Cardiac muscle cell (in vitro differentiated cells and primary cell): ENCODE measurements at regions not wholly inside any gene's neighbourhood (a gene's known extent, or its start where the extent isn't known, plus 50 kb on each side); places are given as distances from the start of the nearest gene placed in this dataset.

ENCODE experiments used
- DNase-seq, 2 donors: peaks; one replicate each; pipeline versions ENCODE4 v3.0.0 to v3.0.0-alpha.2; 2010 to 2017; ENCODE audit warnings: low read depth in 1 of 2, low spot score in 1 of 2
- H3K27ac ChIP-seq: fragments of 200-600 bp; sonication (generic); 2 replicates; pipeline ENCODE4 v1.5.1; 2016
- H3K27me3 ChIP-seq: fragments of 200-600 bp; sonication (generic); 2 replicates; pipeline ENCODE4 v1.6.0; 2016; ENCODE audit warnings: control low read depth
- H3K36me3 ChIP-seq: fragments of 200-600 bp; sonication (generic); 2 replicates; pipeline ENCODE4 v1.5.1; 2016; ENCODE audit warnings: control low read depth
- H3K4me1 ChIP-seq: fragments of 200-600 bp; sonication (generic); 2 replicates; pipeline ENCODE4 v1.8.1; 2017; ENCODE audit warnings: low read depth, mild to moderate bottlenecking, mixed run types
- H3K4me3 ChIP-seq: fragments of 200-600 bp; sonication (generic); 2 replicates; pipeline ENCODE4 v1.5.1; 2016; ENCODE audit warnings: mild to moderate bottlenecking
- H3K9me3 ChIP-seq: fragments of 200-600 bp; sonication (generic); 2 replicates; pipeline ENCODE4 v1.5.1; 2017; ENCODE audit warnings: low read depth, mild to moderate bottlenecking, control low read depth
- TF ChIP-seq, protein P1 (sequence below): IDR thresholded peaks from 2 replicates; pipeline ENCODE4 v1.5.1; 2012; ENCODE audit warnings: low read depth, mild to moderate bottlenecking, low read length

DNA sequence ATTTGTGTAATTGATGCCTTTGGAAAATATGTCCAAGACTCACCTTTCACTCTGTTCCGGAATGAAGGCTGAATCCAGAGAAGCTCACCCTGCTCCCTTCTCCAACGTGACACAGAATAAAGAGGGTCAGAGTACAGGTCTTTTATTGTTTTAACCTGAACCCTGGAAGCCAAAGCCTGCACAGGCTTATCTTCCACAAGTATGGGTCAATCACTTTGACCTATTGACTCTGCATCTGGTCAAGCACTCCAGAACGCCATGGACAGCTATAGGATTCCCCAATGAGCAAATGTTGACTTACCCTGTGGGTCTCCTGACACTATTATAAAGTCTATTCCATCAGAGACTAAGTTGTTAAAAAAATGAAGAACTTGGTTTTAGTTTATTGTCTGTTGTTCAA lies 158.4 kb upstream of the MYLIP start:
- H3K4me3 ChIP-seq = no peak overlapping the region
- no peaks in the 10 kb centered on the region for H3K9me3 ChIP-seq
- TF ChIP-seq, protein P1, sequence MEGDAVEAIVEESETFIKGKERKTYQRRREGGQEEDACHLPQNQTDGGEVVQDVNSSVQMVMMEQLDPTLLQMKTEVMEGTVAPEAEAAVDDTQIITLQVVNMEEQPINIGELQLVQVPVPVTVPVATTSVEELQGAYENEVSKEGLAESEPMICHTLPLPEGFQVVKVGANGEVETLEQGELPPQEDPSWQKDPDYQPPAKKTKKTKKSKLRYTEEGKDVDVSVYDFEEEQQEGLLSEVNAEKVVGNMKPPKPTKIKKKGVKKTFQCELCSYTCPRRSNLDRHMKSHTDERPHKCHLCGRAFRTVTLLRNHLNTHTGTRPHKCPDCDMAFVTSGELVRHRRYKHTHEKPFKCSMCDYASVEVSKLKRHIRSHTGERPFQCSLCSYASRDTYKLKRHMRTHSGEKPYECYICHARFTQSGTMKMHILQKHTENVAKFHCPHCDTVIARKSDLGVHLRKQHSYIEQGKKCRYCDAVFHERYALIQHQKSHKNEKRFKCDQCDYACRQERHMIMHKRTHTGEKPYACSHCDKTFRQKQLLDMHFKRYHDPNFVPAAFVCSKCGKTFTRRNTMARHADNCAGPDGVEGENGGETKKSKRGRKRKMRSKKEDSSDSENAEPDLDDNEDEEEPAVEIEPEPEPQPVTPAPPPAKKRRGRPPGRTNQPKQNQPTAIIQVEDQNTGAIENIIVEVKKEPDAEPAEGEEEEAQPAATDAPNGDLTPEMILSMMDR = no peak
- H3K4me1 ChIP-seq = peaks cover 4% of the 10 kb centered on the region
- no peaks in the 10 kb centered on the region for H3K36me3 ChIP-seq
- no peak overlapping the region for H3K27ac ChIP-seq
- no peak for DNase-seq
- no peaks in the 10 kb centered on the region for H3K27me3 ChIP-seq

DNA sequence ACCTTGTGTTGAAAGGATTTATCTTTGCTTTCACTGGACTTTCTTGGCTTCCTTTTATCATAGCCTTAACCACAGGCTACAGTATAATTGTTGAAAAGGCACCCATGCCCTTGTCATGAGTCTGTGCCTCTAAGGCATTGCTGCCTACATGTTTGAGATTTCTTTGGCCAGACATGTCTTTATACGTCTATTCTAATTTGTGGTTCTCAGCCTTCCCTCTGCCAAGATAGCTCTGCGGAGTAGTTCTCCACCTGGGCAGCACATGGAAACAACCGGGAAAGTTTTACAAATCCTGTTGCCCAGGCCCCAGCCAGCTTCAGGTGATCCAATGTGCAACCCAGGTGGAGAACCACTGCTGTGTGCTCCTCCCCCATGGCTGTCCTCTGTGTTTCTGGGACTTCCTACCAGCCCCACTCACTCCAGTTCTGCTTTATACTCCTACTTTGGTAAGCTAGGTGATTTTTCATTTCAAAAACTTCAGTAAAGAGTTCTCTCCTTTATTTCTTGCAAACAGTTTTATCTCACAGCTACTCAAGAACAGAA lies 159.6 kb upstream of the MYLIP start:
- Histone ChIP-seq H3K9me3 (no peaks in the 10 kb centered on the region), H3K27me3 (no peaks in the 10 kb centered on the region), H3K4me1 (peaks cover 4% of the 10 kb centered on the region), H3K36me3 (no peaks in the 10 kb centered on the region), H3K27ac (no peak overlapping the region), H3K4me3 (no peak overlapping the region)
- DNase-seq = peak in 1 of 2 donors; percentile 48
- TF ChIP-seq, protein P1 = no peak

- Histone ChIP-seq H3K36me3 (no peaks in the 10 kb centered on the region), H3K27ac (no peak overlapping the region), H3K9me3 (no peaks in the 10 kb centered on the region), H3K4me3 (no peak overlapping the region), H3K27me3 (no peaks in the 10 kb centered on the region), H3K4me1 (peaks cover 4% of the 10 kb centered on the region)
- no peak for DNase-seq
- TF ChIP-seq, protein P1 = no peak
These were observed 160.4 kb upstream of the MYLIP start for GRCh38 chr6:15968519-15968918.

DNA sequence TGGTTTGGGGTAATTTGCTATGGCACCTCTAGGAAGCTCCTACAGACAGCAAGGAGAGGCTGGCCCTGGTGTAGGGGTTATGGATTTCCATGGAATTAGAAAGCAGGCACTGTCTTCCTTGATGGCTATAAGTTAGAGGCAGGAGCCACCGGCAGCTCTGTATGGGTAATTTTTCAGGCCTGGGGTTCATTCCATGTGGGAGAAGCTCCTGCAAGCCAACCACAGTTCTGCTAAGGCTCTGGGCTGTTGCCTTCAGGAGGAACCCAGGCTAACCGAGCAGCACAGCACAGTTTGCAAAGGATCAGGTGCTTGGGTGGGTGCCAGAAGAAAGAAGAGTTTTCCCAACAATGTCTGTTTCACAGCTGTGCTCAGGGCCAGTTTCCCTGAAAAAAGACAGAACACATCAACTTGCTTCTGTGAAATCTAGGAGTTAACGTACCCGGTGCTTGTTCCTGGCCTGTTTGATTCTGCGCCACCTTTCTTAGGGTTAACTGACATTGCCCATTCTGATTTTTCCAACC lies 162.8 kb upstream of the MYLIP start:
- H3K4me1 ChIP-seq = peaks cover 4% of the 10 kb centered on the region
- DNase-seq = no peak
- no peaks in the 10 kb centered on the region for H3K9me3 ChIP-seq
- no peak overlapping the region for H3K4me3 ChIP-seq
- H3K27ac ChIP-seq = no peak overlapping the region
- no peaks in the 10 kb centered on the region for H3K36me3 ChIP-seq
- no peaks in the 10 kb centered on the region for H3K27me3 ChIP-seq
- TF ChIP-seq, protein P1 = no peak

DNA sequence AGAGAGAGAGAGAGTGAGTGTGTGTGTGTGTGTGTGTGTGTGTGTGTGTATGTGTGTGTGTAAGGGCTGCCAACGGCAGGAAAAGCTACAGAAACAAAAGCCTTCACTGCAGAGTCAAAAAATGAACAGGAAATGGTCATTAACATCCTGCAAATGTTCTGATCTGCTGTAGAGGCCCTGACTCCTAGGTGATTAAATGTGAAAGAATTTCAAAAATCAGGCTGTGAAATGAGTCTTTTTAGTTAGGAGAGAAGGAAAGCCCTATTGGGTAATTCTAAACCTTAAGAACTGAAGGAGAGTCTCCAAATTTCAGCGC lies 166.5 kb upstream of the MYLIP start:
- Histone ChIP-seq H3K27ac (no peak overlapping the region), H3K4me3 (no peak overlapping the region), H3K4me1 (no peaks in the 10 kb centered on the region), H3K36me3 (no peaks in the 10 kb centered on the region), H3K9me3 (no peaks in the 10 kb centered on the region), H3K27me3 (no peaks in the 10 kb centered on the region)
- DNase-seq = peak in 1 of 2 donors; percentile 95
- TF ChIP-seq, protein P1 = no peak
